ENCODE measurements at regions not wholly inside any gene's neighbourhood (a gene's known extent, or its start where the extent isn't known, plus 50 kb on each side); places are given as distances from the start of the nearest gene placed in this dataset.

GRCh38 chr10:69697006-69697405 is 67.0 kb downstream of the FAM241B start:
- TF ChIP-seq CTCF (IDR thresholded peaks at IDR 0.05) (no peak), POLR2A (IDR thresholded peaks at IDR 0.05) (no peak)

Measured in heart left ventricle (tissue), 13 donors.